ENCODE measurements at regions not wholly inside any gene's neighbourhood (a gene's known extent, or its start where the extent isn't known, plus 50 kb on each side); places are given as distances from the start of the nearest gene placed in this dataset.
A peak's percentile ranks its signal among the peaks of the same experiment; 100 is the strongest.

DNA sequence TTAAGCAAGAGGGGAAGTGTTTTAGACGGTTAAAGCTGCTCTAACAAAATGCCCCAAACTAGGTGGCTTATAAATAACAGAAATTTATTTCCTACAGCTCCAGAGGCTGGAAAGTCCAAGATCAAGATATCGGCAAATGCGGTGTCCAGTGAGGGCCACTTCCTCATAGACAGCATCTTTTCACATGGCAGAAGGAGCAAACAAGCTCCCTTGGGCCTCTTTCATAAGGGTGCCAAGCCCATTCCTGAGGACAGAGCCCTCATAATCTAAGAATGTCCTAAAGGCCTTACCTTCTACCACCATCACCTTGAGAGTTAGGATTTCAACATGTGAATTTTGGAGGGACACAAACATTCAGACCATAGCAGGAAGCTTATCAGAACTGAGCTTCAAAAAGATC lies 57.3 kb upstream of the PPP1CB start:
- DNase-seq (ENCODE audit: low spot score): no peak

- peak; percentile 23 for DNase-seq (ENCODE audit: low spot score)
Measured at GRCh38 chr2:28695245-28695647, 56.4 kb upstream of the PPP1CB start.

GRCh38 chr2:28696261-28696660 lies 55.4 kb upstream of the PPP1CB start:
- no peak for DNase-seq (ENCODE audit: low spot score)

DNA sequence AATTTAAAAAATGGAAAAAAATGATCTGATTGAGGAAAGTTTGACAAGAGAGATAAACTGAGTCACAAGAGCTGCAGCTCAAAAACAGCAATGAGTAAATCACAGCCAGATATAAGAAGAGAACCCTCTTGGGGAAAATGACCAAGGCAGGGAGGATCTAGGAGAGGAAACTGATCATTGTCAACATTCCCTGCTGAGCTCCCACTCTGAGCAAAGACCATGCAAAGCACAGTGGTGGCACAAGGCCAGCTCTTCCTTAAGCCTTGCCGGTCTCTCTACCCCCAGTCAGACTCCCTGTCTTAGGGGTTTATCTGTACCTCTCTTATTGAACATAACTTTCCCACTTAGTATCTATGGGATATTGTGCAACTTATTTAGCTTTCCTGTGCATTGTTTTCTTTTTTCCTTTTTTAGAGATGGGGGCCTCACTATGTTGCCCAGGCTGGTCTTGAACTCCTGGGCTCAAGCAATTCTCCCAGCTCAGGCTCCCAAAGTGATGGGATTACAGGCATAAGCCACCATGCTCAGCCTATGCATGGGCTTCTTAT lies 54.0 kb upstream of the PPP1CB start:
- DNase-seq (ENCODE audit: low spot score): no peak

DNA sequence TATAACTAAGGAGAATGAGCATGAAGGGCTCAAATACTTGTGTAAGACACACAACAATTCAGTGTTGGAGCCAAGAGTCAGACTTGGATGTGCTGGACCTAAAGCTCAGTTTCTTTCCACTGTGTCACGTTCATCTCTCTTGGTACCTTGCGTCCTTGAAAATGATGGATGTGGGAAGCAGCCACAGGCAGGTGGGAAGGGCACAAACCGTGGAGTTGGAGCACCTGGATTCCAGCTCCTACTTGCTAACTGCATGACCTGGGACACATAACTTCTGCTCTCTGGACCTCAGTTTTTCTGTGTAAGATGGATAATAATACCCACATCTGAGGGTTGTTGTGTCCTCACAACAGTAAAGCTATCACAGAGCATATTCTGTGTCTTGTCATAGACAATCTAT lies 53.1 kb upstream of the PPP1CB start:
- no peak for DNase-seq (ENCODE audit: low spot score)

Data from globus pallidus (tissue), 1 donor.